ENCODE measurements at regions not wholly inside any gene's neighbourhood (a gene's known extent, or its start where the extent isn't known, plus 50 kb on each side); places are given as distances from the start of the nearest gene placed in this dataset.

GRCh38 chr19:30691819-30692166 lies 319.6 kb downstream of the ZNF536 start:
- ChIA-PET CTCF (no interaction called here), POLR2A (no interaction called here)
- no peak for DNase-seq (ENCODE audit: unreplicated experiment)
- no peaks in the 10 kb centered on the region for H3K4me1 Mint-ChIP-seq (ENCODE audit: insufficient read depth, unreplicated experiment)
- TF ChIP-seq CTCF (IDR thresholded peaks at IDR 0.05; ENCODE audit: unreplicated experiment) = no peak
- H3K27ac Mint-ChIP-seq (ENCODE audit: low read depth, unreplicated experiment) = no peak overlapping the region
- intact Hi-C loops (cut with micrococcal nuclease) = no loop called here
- H3K36me3 Mint-ChIP-seq (ENCODE audit: insufficient read depth, unreplicated experiment) = no peaks in the 10 kb centered on the region
- H3K4me3 Mint-ChIP-seq (ENCODE audit: unreplicated experiment) = no peak overlapping the region
- BruUV-seq (replicated peaks) = no TSS peak
- H3K27me3 Mint-ChIP-seq (ENCODE audit: insufficient read depth, unreplicated experiment) = peaks cover 16% of the 10 kb centered on the region
- peaks cover 8% of the 10 kb centered on the region for H3K9me3 Mint-ChIP-seq (ENCODE audit: unreplicated experiment)

- CTCF ChIA-PET = interaction anchor here (6.8 kb wide), 1 partner anchor 23 kb away, joined by 55 read pairs; no protein-coding TSS in a partner anchor
- TF ChIP-seq CTCF (IDR thresholded peaks at IDR 0.05; ENCODE audit: unreplicated experiment) = no peak
- Mint-ChIP-seq H3K4me3 (ENCODE audit: unreplicated experiment) (no peak overlapping the region), H3K9me3 (ENCODE audit: unreplicated experiment) (peaks cover 8% of the 10 kb centered on the region), H3K27me3 (ENCODE audit: insufficient read depth, unreplicated experiment) (peaks cover 16% of the 10 kb centered on the region), H3K36me3 (ENCODE audit: insufficient read depth, unreplicated experiment) (no peaks in the 10 kb centered on the region), H3K27ac (ENCODE audit: low read depth, unreplicated experiment) (no peak overlapping the region), H3K4me1 (ENCODE audit: insufficient read depth, unreplicated experiment) (no peaks in the 10 kb centered on the region)
- intact Hi-C loops (cut with micrococcal nuclease) = no loop called here
- DNase-seq (ENCODE audit: unreplicated experiment) = no peak
- POLR2A ChIA-PET = interaction anchor here (0.9 kb wide), 1 partner anchor 12 kb away, joined by 4 read pairs; no protein-coding TSS in a partner anchor
- no TSS peak for BruUV-seq (replicated peaks)
These were observed 319.0 kb downstream of the ZNF536 start for GRCh38 chr19:30690935-30691818.

GRCh38 chr19:30690525-30690924 lies 318.3 kb downstream of the ZNF536 start:
- POLR2A ChIA-PET = interaction anchor here (0.9 kb wide), 1 partner anchor 12 kb away, joined by 4 read pairs; no protein-coding TSS in a partner anchor
- Mint-ChIP-seq H3K36me3 (ENCODE audit: insufficient read depth, unreplicated experiment) (no peaks in the 10 kb centered on the region), H3K9me3 (ENCODE audit: unreplicated experiment) (peaks cover 6% of the 10 kb centered on the region), H3K4me1 (ENCODE audit: insufficient read depth, unreplicated experiment) (no peaks in the 10 kb centered on the region), H3K27ac (ENCODE audit: low read depth, unreplicated experiment) (no peak overlapping the region), H3K27me3 (ENCODE audit: insufficient read depth, unreplicated experiment) (peaks cover 16% of the 10 kb centered on the region), H3K4me3 (ENCODE audit: unreplicated experiment) (no peak overlapping the region)
- BruUV-seq (replicated peaks) = no TSS peak
- no peak for TF ChIP-seq CTCF (IDR thresholded peaks at IDR 0.05; ENCODE audit: unreplicated experiment)
- intact Hi-C loops (cut with micrococcal nuclease) = no loop called here
- no peak for DNase-seq (ENCODE audit: unreplicated experiment)
- CTCF ChIA-PET = interaction anchor here (6.8 kb wide), 1 partner anchor 22 kb away, joined by 55 read pairs; no protein-coding TSS in a partner anchor

- no peak for DNase-seq (ENCODE audit: unreplicated experiment)
- BruUV-seq (replicated peaks) = no TSS peak
- intact Hi-C loops (cut with micrococcal nuclease) = no loop called here
- CTCF ChIA-PET = interaction anchor here (0.6 to 6.8 kb wide), 4 partner anchors 21 to 1634 kb away, joined by 3 to 55 read pairs (median 4); no protein-coding TSS in a partner anchor
- Mint-ChIP-seq H3K4me1 (ENCODE audit: insufficient read depth, unreplicated experiment) (no peaks in the 10 kb centered on the region), H3K27me3 (ENCODE audit: insufficient read depth, unreplicated experiment) (peaks cover 16% of the 10 kb centered on the region), H3K4me3 (ENCODE audit: unreplicated experiment) (no peak overlapping the region), H3K27ac (ENCODE audit: low read depth, unreplicated experiment) (no peak overlapping the region), H3K36me3 (ENCODE audit: insufficient read depth, unreplicated experiment) (no peaks in the 10 kb centered on the region), H3K9me3 (ENCODE audit: unreplicated experiment) (no peaks in the 10 kb centered on the region)
- POLR2A ChIA-PET = no interaction called here
- no peak for TF ChIP-seq CTCF (IDR thresholded peaks at IDR 0.05; ENCODE audit: unreplicated experiment)
These were observed 317.3 kb downstream of the ZNF536 start for GRCh38 chr19:30689474-30689873.
